HUES64 (cell line): ENCODE measurements at regions not wholly inside any gene's neighbourhood (a gene's known extent, or its start where the extent isn't known, plus 50 kb on each side); places are given as distances from the start of the nearest gene placed in this dataset.

Experiments
- H3K27ac ChIP-seq: 2 replicates; pipeline ENCODE4 v1.7.0; 2013; ENCODE audit warnings: low read depth, low read length, inconsistent platforms
- H3K27me3 ChIP-seq: 2 replicates; pipeline ENCODE4 v1.6.1; 2013; ENCODE audit warnings: mild to moderate bottlenecking, low read length; ENCODE audit not compliant: insufficient read depth
- H3K36me3 ChIP-seq: 2 replicates; pipeline ENCODE4 v1.6.1; 2013; ENCODE audit warnings: mild to moderate bottlenecking, low read length; ENCODE audit not compliant: insufficient read depth
- H3K4me1 ChIP-seq: 2 replicates; pipeline ENCODE4 v1.6.1; 2013; ENCODE audit warnings: mild to moderate bottlenecking, low read length, moderate library complexity; ENCODE audit not compliant: insufficient read depth
- H3K4me3 ChIP-seq: 2 replicates; pipeline ENCODE4 v1.5.1; 2013; ENCODE audit warnings: mild to moderate bottlenecking, low read length, moderate library complexity
- H3K9ac ChIP-seq: 2 replicates; pipeline ENCODE4 v1.6.1; 2013; ENCODE audit warnings: mild to moderate bottlenecking, low read depth, low read length
- H3K9me3 ChIP-seq: 2 replicates; pipeline ENCODE4 v1.6.1; 2013; ENCODE audit warnings: low read depth, low read length; ENCODE audit not compliant: insufficient read depth
- WGBS: fragments of 150-250, 120-280 bp; methylation state at CpG from one replicate; pipeline ENCODE4 v1.1.7; 2013; ENCODE audit warnings: missing lambda C conversion rate; 5-methylcytosine and 5-hydroxymethylcytosine counted together

GRCh38 chr21:35860189-35860869, 200.0 kb downstream of the SETD4 start:
- Histone ChIP-seq H3K36me3 (no peaks in the 10 kb centered on the region), H3K9ac (no peak overlapping the region), H3K4me3 (no peak overlapping the region), H3K9me3 (no peaks in the 10 kb centered on the region), H3K4me1 (no peaks in the 10 kb centered on the region), H3K27me3 (no peaks in the 10 kb centered on the region), H3K27ac (no peak overlapping the region)
- WGBS, result 92% methylated on average over 4 of the region's 6 CpGs

GRCh38 chr21:35859677-35860076, 200.6 kb downstream of the SETD4 start:
- H3K27me3 ChIP-seq, result no peaks in the 10 kb centered on the region
- no peaks in the 10 kb centered on the region for H3K36me3 ChIP-seq
- H3K27ac ChIP-seq, result no peak overlapping the region
- H3K9ac ChIP-seq, result no peak overlapping the region
- 93% methylated on average over 3 of the region's 3 CpGs for WGBS
- H3K4me1 ChIP-seq, result no peaks in the 10 kb centered on the region
- no peak overlapping the region for H3K4me3 ChIP-seq
- no peaks in the 10 kb centered on the region for H3K9me3 ChIP-seq

DNA sequence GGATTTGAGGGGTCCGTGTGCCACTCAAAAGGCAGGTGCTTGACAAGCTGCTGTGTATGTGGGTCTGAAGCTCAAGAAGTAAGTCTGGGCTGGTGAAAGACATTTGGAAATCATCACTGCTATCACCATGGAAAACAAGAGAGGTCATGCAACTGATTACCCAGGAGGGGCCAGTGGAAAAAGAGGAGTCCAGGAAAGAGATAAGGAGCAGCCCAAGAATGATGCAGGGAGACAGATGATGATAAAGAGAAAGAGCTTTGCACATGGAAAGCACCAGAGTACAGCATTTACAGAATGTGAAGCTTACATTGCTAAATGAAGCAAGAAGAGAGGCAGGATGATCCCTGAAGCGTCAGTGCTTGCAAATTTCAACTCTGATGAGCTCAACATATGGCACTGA, 203.2 kb downstream of the SETD4 start:
- H3K9me3 ChIP-seq, result no peaks in the 10 kb centered on the region
- no peak overlapping the region for H3K27ac ChIP-seq
- H3K4me1 ChIP-seq, result no peaks in the 10 kb centered on the region
- no peak overlapping the region for H3K4me3 ChIP-seq
- no peak overlapping the region for H3K9ac ChIP-seq
- WGBS, result 94% methylated on average over 2 of the region's 2 CpGs
- H3K27me3 ChIP-seq, result no peaks in the 10 kb centered on the region
- no peaks in the 10 kb centered on the region for H3K36me3 ChIP-seq

DNA sequence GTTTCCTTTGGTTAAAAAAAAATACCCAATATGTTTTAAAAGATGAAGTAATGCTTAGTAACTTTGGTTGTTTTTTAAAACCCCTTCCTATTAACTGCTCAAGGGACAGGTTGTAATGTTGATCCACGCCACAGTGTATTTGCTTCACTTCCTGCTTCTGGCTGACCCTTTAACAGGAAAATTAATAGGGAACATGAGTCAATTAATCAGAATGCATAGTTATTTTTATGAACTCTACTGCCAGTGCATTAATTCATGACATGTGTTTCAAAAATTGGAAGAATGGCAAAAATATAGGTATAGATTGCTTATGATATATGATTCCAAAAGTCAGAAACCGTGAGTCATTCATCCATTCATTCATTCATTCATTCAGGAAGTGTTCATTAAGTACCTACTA, 204.8 kb downstream of the SETD4 start:
- Histone ChIP-seq H3K4me1 (no peaks in the 10 kb centered on the region), H3K9ac (no peak overlapping the region), H3K27ac (no peak overlapping the region), H3K4me3 (no peak overlapping the region), H3K36me3 (no peaks in the 10 kb centered on the region), H3K9me3 (no peaks in the 10 kb centered on the region), H3K27me3 (no peaks in the 10 kb centered on the region)
- 88% methylated on average over 2 of the region's 2 CpGs for WGBS

DNA sequence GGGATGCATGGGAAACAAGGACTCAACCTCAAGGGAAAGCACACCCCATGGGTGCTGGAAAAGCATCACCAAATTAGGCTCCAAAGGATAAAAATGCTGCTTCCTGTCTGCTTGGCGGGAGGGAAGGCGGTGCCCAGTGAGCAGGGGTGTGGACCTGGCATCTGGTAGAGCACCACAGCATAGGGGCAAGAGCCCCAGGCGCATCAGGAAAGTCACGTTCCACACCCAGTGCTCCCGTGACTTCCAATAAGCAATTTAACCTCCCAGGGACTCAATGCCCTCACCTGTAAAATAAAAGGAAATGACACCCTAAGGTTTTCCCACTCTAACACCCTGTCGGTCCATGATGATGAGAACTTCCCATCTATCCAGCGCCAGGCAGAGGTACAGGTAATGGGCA, 206.0 kb downstream of the SETD4 start:
- Histone ChIP-seq H3K9ac (no peak overlapping the region), H3K36me3 (no peaks in the 10 kb centered on the region), H3K27ac (no peak overlapping the region), H3K9me3 (no peaks in the 10 kb centered on the region), H3K4me1 (no peaks in the 10 kb centered on the region), H3K27me3 (no peaks in the 10 kb centered on the region), H3K4me3 (no peak overlapping the region)
- WGBS, result 94% methylated on average over 7 of the region's 7 CpGs

- H3K4me1 ChIP-seq, result no peaks in the 10 kb centered on the region
- WGBS, result 89% methylated on average over 9 of the region's 9 CpGs
- H3K27me3 ChIP-seq, result no peaks in the 10 kb centered on the region
- H3K9ac ChIP-seq, result no peak overlapping the region
- H3K9me3 ChIP-seq, result no peaks in the 10 kb centered on the region
- no peak overlapping the region for H3K27ac ChIP-seq
- H3K4me3 ChIP-seq, result no peak overlapping the region
- H3K36me3 ChIP-seq, result no peaks in the 10 kb centered on the region
These were observed 206.7 kb downstream of the SETD4 start for GRCh38 chr21:35853321-35854239.

DNA sequence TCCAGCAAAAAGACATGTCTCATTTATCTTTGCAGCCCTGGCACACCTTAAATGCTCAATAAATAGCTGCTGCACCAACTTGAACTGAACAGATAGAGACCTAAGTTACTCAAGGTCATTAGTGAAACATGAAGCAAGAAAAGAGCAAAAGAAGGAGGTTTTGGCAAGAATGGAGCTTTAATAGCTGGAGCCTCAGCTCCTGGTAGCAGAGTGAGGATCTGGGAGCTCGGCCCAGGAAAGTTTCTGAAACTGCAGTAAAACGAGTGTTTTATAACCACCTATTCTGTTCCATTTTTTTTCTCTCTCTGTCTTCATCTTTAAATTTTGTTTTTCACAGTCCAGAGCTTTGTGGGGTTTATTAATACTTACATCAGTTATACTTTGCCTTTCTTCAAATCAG, 207.5 kb downstream of the SETD4 start:
- no peak overlapping the region for H3K4me3 ChIP-seq
- H3K9ac ChIP-seq, result no peak overlapping the region
- WGBS, result 87% methylated on average over 2 of the region's 2 CpGs
- no peak overlapping the region for H3K27ac ChIP-seq
- H3K4me1 ChIP-seq, result no peaks in the 10 kb centered on the region
- no peaks in the 10 kb centered on the region for H3K27me3 ChIP-seq
- H3K36me3 ChIP-seq, result no peaks in the 10 kb centered on the region
- H3K9me3 ChIP-seq, result no peaks in the 10 kb centered on the region

GRCh38 chr21:35850542-35851103, 209.7 kb downstream of the SETD4 start:
- H3K4me1 ChIP-seq, result no peaks in the 10 kb centered on the region
- WGBS, result 95% methylated on average over 9 of the region's 9 CpGs
- H3K9ac ChIP-seq, result no peak overlapping the region
- no peaks in the 10 kb centered on the region for H3K9me3 ChIP-seq
- no peak overlapping the region for H3K4me3 ChIP-seq
- H3K27ac ChIP-seq, result no peak overlapping the region
- H3K27me3 ChIP-seq, result no peaks in the 10 kb centered on the region
- no peaks in the 10 kb centered on the region for H3K36me3 ChIP-seq

- Histone ChIP-seq H3K4me1 (no peaks in the 10 kb centered on the region), H3K9me3 (no peaks in the 10 kb centered on the region), H3K36me3 (no peaks in the 10 kb centered on the region), H3K27ac (no peak overlapping the region), H3K9ac (no peak overlapping the region), H3K4me3 (no peak overlapping the region), H3K27me3 (no peaks in the 10 kb centered on the region)
- WGBS, result 93% methylated on average over 3 of the region's 5 CpGs
These were observed 210.3 kb downstream of the SETD4 start for GRCh38 chr21:35850029-35850428.

DNA sequence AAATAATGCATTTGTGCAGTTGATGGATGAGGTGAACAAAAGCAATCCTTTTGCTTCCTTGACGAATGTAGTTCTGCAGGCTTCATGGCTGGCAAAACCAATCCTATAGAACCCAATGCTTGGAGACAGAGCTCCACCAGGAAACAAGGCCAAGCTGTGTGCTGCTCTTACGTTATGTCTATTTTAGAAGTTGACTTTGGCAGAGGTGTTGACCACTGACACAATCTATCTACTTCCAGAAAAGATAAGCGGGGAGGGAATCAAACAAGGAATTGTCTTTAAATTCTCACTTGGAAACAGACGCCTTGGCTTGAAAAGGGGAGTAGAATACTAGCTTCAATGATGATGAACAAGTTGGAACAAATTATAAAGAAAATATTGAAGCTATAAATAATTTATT, 211.2 kb downstream of the SETD4 start:
- Histone ChIP-seq H3K9me3 (no peaks in the 10 kb centered on the region), H3K27me3 (no peaks in the 10 kb centered on the region), H3K4me1 (no peaks in the 10 kb centered on the region), H3K9ac (no peak overlapping the region), H3K36me3 (no peaks in the 10 kb centered on the region), H3K27ac (no peak overlapping the region), H3K4me3 (no peak overlapping the region)
- 93% methylated on average over 4 of the region's 4 CpGs for WGBS

- Histone ChIP-seq H3K27ac (no peak overlapping the region), H3K27me3 (no peaks in the 10 kb centered on the region), H3K4me1 (no peaks in the 10 kb centered on the region), H3K9me3 (no peaks in the 10 kb centered on the region), H3K9ac (no peak overlapping the region), H3K4me3 (no peak overlapping the region), H3K36me3 (no peaks in the 10 kb centered on the region)
- 91% methylated on average over 7 of the region's 7 CpGs for WGBS
These were observed 216.2 kb downstream of the SETD4 start for GRCh38 chr21:35843911-35844667.
